ENCODE measurements at regions not wholly inside any gene's neighbourhood (a gene's known extent, or its start where the extent isn't known, plus 50 kb on each side); places are given as distances from the start of the nearest gene placed in this dataset.

DNA sequence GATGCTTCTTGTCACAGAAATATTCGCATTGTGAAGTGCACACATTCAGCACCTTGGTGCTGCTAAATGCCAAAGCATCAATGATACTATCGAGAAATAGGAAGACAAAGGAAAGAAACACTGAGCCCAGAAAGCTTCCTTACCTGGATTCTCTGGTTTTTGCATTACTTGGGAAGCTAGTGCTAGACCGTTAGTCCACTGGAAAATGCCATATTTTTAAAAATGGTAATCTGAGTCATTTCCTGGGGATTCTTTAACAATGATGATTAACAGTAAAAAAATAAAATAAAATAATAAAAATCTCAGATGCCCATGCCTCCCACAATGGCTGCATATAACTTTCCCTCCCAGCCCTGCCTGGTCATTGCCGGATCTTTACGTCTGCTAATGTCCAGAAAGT, 420.1 kb upstream of the MGMT start:
- 58 to 74% methylated on average over 5 of the region's 5 CpGs for WGBS, 2 donors
- intact Hi-C loops (cut with DNase I), result no loop called here
- no peak for TF ChIP-seq POLR2A (IDR thresholded peaks at IDR 0.05)
- TF ChIP-seq, protein P1, sequence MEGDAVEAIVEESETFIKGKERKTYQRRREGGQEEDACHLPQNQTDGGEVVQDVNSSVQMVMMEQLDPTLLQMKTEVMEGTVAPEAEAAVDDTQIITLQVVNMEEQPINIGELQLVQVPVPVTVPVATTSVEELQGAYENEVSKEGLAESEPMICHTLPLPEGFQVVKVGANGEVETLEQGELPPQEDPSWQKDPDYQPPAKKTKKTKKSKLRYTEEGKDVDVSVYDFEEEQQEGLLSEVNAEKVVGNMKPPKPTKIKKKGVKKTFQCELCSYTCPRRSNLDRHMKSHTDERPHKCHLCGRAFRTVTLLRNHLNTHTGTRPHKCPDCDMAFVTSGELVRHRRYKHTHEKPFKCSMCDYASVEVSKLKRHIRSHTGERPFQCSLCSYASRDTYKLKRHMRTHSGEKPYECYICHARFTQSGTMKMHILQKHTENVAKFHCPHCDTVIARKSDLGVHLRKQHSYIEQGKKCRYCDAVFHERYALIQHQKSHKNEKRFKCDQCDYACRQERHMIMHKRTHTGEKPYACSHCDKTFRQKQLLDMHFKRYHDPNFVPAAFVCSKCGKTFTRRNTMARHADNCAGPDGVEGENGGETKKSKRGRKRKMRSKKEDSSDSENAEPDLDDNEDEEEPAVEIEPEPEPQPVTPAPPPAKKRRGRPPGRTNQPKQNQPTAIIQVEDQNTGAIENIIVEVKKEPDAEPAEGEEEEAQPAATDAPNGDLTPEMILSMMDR (IDR thresholded peaks at IDR 0.05), result no peak
- H3K9me3 ChIP-seq, result no peaks in the 10 kb centered on the region
- H3K4me1 ChIP-seq, result no peaks in the 10 kb centered on the region
- H3K4me3 ChIP-seq, result peak overlapping the region in 1 of 4 donors; percentile 8
- no peaks in the 10 kb centered on the region for H3K36me3 ChIP-seq
- DNase-seq, result no peak
- H3K27ac ChIP-seq, result peak overlapping the region in 1 of 4 donors; percentile 42
- H3K27me3 ChIP-seq, result peaks cover 0 to 7% (median 0%) of the 10 kb centered on the region in 4 donors

DNA sequence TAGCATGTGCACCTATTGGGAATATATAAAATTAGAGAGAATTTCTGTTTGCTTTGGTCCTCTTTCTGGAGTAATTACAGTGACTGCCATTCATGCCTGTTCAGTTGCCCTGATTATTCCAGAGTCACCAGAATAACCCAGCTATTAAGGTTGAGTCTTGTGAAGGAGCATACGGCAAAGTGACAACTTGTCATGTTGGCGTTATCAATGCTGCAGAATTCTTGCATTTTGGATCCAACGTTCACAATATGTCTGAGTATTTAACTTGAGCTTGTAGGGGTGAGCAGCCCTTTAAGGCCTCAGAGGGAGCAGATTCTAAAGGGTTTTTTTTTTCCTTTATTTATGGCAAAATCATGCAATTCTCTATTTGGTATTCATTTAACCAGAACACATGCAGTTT, 419.4 kb upstream of the MGMT start:
- intact Hi-C loops (cut with DNase I), result no loop called here
- Histone ChIP-seq H3K27ac (no peak overlapping the region), H3K4me1 (no peaks in the 10 kb centered on the region), H3K4me3 (no peak overlapping the region), H3K9me3 (no peaks in the 10 kb centered on the region), H3K36me3 (no peaks in the 10 kb centered on the region), H3K27me3 (peaks cover 0 to under 1% (median 0%) of the 10 kb centered on the region in 4 donors)
- DNase-seq, result no peak
- WGBS, 2 donors, result 86 to 92% methylated on average over 3 of the region's 3 CpGs
- TF ChIP-seq, protein P1 (IDR thresholded peaks at IDR 0.05), result no peak
- no peak for TF ChIP-seq POLR2A (IDR thresholded peaks at IDR 0.05)

GRCh38 chr10:129048513-129048912, 418.5 kb upstream of the MGMT start:
- TF ChIP-seq, protein P1 (IDR thresholded peaks at IDR 0.05), result no peak
- no peak for TF ChIP-seq POLR2A (IDR thresholded peaks at IDR 0.05)
- DNase-seq, result no peak
- Histone ChIP-seq H3K9me3 (no peaks in the 10 kb centered on the region), H3K27me3 (no peaks in the 10 kb centered on the region), H3K27ac (no peak overlapping the region), H3K4me1 (no peaks in the 10 kb centered on the region), H3K4me3 (no peak overlapping the region), H3K36me3 (no peaks in the 10 kb centered on the region)
- 77 to 89% methylated on average over 7 to 12 of the region's 12 CpGs for WGBS, 2 donors
- intact Hi-C loops (cut with DNase I), result no loop called here

DNA sequence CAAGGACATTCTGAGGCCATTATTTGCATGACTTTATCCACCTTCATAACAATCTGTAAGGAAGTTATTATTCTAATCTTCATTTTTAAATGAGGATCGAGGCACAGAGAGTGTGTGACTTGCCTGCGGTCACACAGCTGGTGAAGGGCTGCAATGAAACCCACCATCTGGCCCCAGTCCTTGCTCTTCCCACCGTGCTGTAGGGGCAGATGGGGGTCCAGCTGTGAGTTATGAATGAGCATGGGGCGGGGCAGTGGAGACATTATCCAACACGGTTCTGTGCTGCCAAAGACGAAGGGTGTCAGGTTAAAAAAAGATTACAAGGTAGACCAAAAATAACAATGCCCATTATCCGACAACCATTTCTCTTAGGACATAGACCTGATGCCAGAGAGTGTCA, 417.5 kb upstream of the MGMT start:
- TF ChIP-seq, protein P1 (IDR thresholded peaks at IDR 0.05), result no peak
- TF ChIP-seq POLR2A (IDR thresholded peaks at IDR 0.05), result no peak
- DNase-seq, result no peak
- WGBS, 2 donors, result 65 to 75% methylated on average over 7 of the region's 7 CpGs
- no peaks in the 10 kb centered on the region for H3K27me3 ChIP-seq
- intact Hi-C loops (cut with DNase I), result no loop called here
- H3K9me3 ChIP-seq, result no peaks in the 10 kb centered on the region
- no peaks in the 10 kb centered on the region for H3K36me3 ChIP-seq
- no peaks in the 10 kb centered on the region for H3K4me1 ChIP-seq
- no peak overlapping the region for H3K27ac ChIP-seq
- no peak overlapping the region for H3K4me3 ChIP-seq

- 83 to 89% methylated on average over 2 to 5 of the region's 9 CpGs for WGBS, 2 donors
- DNase-seq, result no peak
- H3K9me3 ChIP-seq, result no peaks in the 10 kb centered on the region
- no peak overlapping the region for H3K4me3 ChIP-seq
- intact Hi-C loops (cut with DNase I), result no loop called here
- H3K27me3 ChIP-seq, result no peaks in the 10 kb centered on the region
- H3K4me1 ChIP-seq, result no peaks in the 10 kb centered on the region
- TF ChIP-seq POLR2A (IDR thresholded peaks at IDR 0.05), result no peak
- TF ChIP-seq, protein P1 (IDR thresholded peaks at IDR 0.05), result no peak
- H3K27ac ChIP-seq, result no peak overlapping the region
- H3K36me3 ChIP-seq, result no peaks in the 10 kb centered on the region
Measured at GRCh38 chr10:129055225-129055624, 411.8 kb upstream of the MGMT start.
